ENCODE measurements at regions not wholly inside any gene's neighbourhood (a gene's known extent, or its start where the extent isn't known, plus 50 kb on each side); places are given as distances from the start of the nearest gene placed in this dataset.

GRCh38 chr2:18154812-18155211 is 276.3 kb downstream of the KCNS3 start:
- TF ChIP-seq, protein P1, sequence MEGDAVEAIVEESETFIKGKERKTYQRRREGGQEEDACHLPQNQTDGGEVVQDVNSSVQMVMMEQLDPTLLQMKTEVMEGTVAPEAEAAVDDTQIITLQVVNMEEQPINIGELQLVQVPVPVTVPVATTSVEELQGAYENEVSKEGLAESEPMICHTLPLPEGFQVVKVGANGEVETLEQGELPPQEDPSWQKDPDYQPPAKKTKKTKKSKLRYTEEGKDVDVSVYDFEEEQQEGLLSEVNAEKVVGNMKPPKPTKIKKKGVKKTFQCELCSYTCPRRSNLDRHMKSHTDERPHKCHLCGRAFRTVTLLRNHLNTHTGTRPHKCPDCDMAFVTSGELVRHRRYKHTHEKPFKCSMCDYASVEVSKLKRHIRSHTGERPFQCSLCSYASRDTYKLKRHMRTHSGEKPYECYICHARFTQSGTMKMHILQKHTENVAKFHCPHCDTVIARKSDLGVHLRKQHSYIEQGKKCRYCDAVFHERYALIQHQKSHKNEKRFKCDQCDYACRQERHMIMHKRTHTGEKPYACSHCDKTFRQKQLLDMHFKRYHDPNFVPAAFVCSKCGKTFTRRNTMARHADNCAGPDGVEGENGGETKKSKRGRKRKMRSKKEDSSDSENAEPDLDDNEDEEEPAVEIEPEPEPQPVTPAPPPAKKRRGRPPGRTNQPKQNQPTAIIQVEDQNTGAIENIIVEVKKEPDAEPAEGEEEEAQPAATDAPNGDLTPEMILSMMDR (IDR thresholded peaks at IDR 0.05; ENCODE audit: insufficient read depth, low read length, poor library complexity, severe bottlenecking), result no peak
- Histone ChIP-seq H3K27me3 (ENCODE audit: control insufficient read depth, insufficient read depth, low read length) (no peaks in the 10 kb centered on the region), H3K36me3 (ENCODE audit: control insufficient read depth, insufficient read depth, low read length) (no peaks in the 10 kb centered on the region), H3K4me3 (ENCODE audit: low read depth, low read length) (no peak overlapping the region)
- no peak for DNase-seq (ENCODE audit: low read depth)

GRCh38 chr2:18154259-18154658 is 275.8 kb downstream of the KCNS3 start:
- TF ChIP-seq, protein P1 (IDR thresholded peaks at IDR 0.05; ENCODE audit: insufficient read depth, low read length, poor library complexity, severe bottlenecking), result no peak
- peak; percentile 53 for DNase-seq (ENCODE audit: low read depth)
- Histone ChIP-seq H3K36me3 (ENCODE audit: control insufficient read depth, insufficient read depth, low read length) (no peaks in the 10 kb centered on the region), H3K4me3 (ENCODE audit: low read depth, low read length) (no peak overlapping the region), H3K27me3 (ENCODE audit: control insufficient read depth, insufficient read depth, low read length) (no peaks in the 10 kb centered on the region)

DNA sequence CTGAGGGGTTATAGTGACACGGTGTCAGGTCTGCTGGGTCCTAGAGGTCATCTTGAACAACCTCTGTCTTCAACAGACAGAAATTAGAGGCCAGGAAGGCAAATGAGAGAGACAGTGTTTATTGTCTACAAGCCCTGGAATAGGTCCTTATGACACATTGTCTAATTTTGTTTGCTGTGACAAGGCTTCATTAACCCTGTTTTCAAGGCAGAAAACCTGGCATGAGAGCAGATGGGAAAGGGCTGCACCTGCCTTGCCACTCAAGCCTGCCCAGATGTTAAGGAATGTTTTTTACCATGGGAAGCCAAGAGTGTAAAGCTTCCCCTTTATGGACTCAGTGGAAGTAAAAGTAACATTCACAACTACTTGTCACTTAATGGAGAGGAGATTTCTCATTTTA is 275.3 kb downstream of the KCNS3 start:
- H3K4me3 ChIP-seq (ENCODE audit: low read depth, low read length), result no peak overlapping the region
- no peak for DNase-seq (ENCODE audit: low read depth)
- TF ChIP-seq, protein P1 (IDR thresholded peaks at IDR 0.05; ENCODE audit: insufficient read depth, low read length, poor library complexity, severe bottlenecking), result no peak
- no peaks in the 10 kb centered on the region for H3K36me3 ChIP-seq (ENCODE audit: control insufficient read depth, insufficient read depth, low read length)
- no peaks in the 10 kb centered on the region for H3K27me3 ChIP-seq (ENCODE audit: control insufficient read depth, insufficient read depth, low read length)

DNA sequence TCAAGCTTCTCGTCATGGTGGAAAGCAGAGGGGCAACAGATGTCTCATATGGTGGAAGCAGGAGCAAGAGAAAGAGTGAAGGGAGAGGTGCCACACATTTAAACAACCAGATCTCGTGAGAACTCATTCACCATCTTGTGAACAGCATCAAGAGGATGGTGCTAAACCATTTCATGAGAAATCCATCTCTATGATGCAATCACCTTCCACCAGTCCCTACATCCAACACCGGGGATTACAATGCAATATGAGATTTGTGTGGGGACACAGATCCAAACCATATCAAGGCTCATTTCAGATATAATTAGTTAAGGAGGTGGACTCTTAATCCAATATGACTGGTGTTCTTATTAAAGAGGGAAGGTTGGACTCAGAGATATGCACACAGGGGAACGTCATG is 272.8 kb downstream of the KCNS3 start:
- no peak for DNase-seq (ENCODE audit: low read depth)
- no peak overlapping the region for H3K4me3 ChIP-seq (ENCODE audit: low read depth, low read length)
- no peaks in the 10 kb centered on the region for H3K27me3 ChIP-seq (ENCODE audit: control insufficient read depth, insufficient read depth, low read length)
- H3K36me3 ChIP-seq (ENCODE audit: control insufficient read depth, insufficient read depth, low read length), result no peaks in the 10 kb centered on the region
- TF ChIP-seq, protein P1 (IDR thresholded peaks at IDR 0.05; ENCODE audit: insufficient read depth, low read length, poor library complexity, severe bottlenecking), result no peak

GRCh38 chr2:18149660-18150246 is 271.3 kb downstream of the KCNS3 start:
- DNase-seq (ENCODE audit: low read depth), result peak; percentile 10
- Histone ChIP-seq H3K4me3 (ENCODE audit: low read depth, low read length) (no peak overlapping the region), H3K27me3 (ENCODE audit: control insufficient read depth, insufficient read depth, low read length) (no peaks in the 10 kb centered on the region), H3K36me3 (ENCODE audit: control insufficient read depth, insufficient read depth, low read length) (no peaks in the 10 kb centered on the region)
- TF ChIP-seq, protein P1 (IDR thresholded peaks at IDR 0.05; ENCODE audit: insufficient read depth, low read length, poor library complexity, severe bottlenecking), result peak; percentile 69

GRCh38 chr2:18136881-18137475 is 258.5 kb downstream of the KCNS3 start:
- Histone ChIP-seq H3K27me3 (ENCODE audit: control insufficient read depth, insufficient read depth, low read length) (no peaks in the 10 kb centered on the region), H3K36me3 (ENCODE audit: control insufficient read depth, insufficient read depth, low read length) (no peaks in the 10 kb centered on the region), H3K4me3 (ENCODE audit: low read depth, low read length) (no peak overlapping the region)
- TF ChIP-seq, protein P1 (IDR thresholded peaks at IDR 0.05; ENCODE audit: insufficient read depth, low read length, poor library complexity, severe bottlenecking), result no peak
- no peak for DNase-seq (ENCODE audit: low read depth)
